Ovary (tissue), 3 donors: ENCODE measurements at regions not wholly inside any gene's neighbourhood (a gene's known extent, or its start where the extent isn't known, plus 50 kb on each side); places are given as distances from the start of the nearest gene placed in this dataset.

Source experiments
- EP300 ChIP-seq: sonication (generic); formaldehyde crosslinking; IDR thresholded peaks from one replicate; pipeline ENCODE4 v1.6.1; 2017; ENCODE audit warnings: antibody characterized with exemption
- POLR2A ChIP-seq: fragments of 450-650 bp; IDR thresholded peaks from one replicate; pipeline ENCODE4 v1.6.1; 2017; ENCODE audit warnings: antibody characterized with exemption, mild to moderate bottlenecking, moderate library complexity
- TF ChIP-seq, protein P1 (sequence below), 3 donors: fragments of 450-650 bp in 2 of 3; fragments of 200-600 bp in 1 of 3; IDR thresholded peaks; one replicate each; pipeline versions ENCODE4 v1.5.1 to v1.8.0; 2016 to 2022; ENCODE audit warnings: antibody characterized with exemption in 3 of 3, mild to moderate bottlenecking in 1 of 3
- donor health status: DM: no; HTN: no; CAD: no.

DNA sequence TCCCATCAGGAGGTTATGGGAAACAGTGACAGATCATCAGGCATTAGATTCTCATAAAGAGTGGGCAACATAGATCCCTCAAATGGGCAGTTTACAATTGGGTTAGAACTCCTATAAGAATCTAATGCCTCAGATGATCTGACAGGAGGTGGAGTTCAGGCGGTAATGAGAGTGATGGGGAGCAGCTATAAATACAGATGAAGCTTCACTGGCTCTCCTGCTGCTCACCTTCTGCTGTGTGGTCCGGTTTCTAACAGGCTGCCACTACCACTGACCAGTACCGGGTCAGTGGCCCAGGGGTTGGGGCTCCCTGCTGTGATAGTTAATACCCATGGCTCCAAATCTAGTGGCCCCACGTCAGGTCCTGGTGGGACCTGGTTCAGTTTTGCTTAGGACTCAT is 135.7 kb downstream of the OR2B2 start:
- TF ChIP-seq, protein P1, sequence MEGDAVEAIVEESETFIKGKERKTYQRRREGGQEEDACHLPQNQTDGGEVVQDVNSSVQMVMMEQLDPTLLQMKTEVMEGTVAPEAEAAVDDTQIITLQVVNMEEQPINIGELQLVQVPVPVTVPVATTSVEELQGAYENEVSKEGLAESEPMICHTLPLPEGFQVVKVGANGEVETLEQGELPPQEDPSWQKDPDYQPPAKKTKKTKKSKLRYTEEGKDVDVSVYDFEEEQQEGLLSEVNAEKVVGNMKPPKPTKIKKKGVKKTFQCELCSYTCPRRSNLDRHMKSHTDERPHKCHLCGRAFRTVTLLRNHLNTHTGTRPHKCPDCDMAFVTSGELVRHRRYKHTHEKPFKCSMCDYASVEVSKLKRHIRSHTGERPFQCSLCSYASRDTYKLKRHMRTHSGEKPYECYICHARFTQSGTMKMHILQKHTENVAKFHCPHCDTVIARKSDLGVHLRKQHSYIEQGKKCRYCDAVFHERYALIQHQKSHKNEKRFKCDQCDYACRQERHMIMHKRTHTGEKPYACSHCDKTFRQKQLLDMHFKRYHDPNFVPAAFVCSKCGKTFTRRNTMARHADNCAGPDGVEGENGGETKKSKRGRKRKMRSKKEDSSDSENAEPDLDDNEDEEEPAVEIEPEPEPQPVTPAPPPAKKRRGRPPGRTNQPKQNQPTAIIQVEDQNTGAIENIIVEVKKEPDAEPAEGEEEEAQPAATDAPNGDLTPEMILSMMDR (IDR thresholded peaks at IDR 0.05), result no peak
- no peak for TF ChIP-seq EP300
- no peak for TF ChIP-seq POLR2A
